ENCODE measurements at regions not wholly inside any gene's neighbourhood (a gene's known extent, or its start where the extent isn't known, plus 50 kb on each side); places are given as distances from the start of the nearest gene placed in this dataset.
"Not testable (repeated sequence)": the region's sequence is repeated elsewhere in the genome, so short reads cannot be mapped to it uniquely, and the experiment has no call there.

DNA sequence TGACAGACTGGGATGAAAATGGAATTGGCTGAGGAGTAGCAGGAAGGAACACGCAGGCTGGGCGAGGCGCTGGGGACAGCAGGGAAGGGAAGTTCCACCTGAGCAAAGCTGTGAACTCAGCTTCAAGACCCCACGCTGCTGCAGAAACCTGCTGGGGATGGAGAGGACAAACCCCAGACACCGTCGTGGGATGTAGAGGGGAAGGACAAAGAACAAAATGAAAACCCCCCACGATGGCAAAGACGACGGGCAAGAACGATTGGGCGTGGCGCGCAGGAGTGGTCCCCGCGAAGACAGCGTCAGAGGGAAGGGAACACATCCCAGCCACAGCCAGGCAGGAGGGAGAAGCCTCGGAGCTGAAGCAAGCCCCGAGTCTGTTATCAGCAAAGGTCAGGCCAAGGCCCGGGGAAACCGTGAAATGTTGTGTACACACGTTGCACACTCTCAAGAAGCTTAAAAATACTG lies 222.9 kb downstream of the NDUFA10 start:
- Histone ChIP-seq H3K9me3 (no peaks in the 10 kb centered on the region), H3K4me3 (no peak overlapping the region), H3K27me3 (replicated peaks; ENCODE audit: insufficient read depth) (no peaks in the 10 kb centered on the region), H3K27ac (no peak overlapping the region), H3K36me3 (no peaks in the 10 kb centered on the region), H3K4me1 (replicated peaks) (no peaks in the 10 kb centered on the region)
- TF ChIP-seq POLR2A (IDR thresholded peaks at IDR 0.05) (no peak), POLR2AphosphoS5 (IDR thresholded peaks at IDR 0.05) (no peak)
- TF ChIP-seq, protein P1, sequence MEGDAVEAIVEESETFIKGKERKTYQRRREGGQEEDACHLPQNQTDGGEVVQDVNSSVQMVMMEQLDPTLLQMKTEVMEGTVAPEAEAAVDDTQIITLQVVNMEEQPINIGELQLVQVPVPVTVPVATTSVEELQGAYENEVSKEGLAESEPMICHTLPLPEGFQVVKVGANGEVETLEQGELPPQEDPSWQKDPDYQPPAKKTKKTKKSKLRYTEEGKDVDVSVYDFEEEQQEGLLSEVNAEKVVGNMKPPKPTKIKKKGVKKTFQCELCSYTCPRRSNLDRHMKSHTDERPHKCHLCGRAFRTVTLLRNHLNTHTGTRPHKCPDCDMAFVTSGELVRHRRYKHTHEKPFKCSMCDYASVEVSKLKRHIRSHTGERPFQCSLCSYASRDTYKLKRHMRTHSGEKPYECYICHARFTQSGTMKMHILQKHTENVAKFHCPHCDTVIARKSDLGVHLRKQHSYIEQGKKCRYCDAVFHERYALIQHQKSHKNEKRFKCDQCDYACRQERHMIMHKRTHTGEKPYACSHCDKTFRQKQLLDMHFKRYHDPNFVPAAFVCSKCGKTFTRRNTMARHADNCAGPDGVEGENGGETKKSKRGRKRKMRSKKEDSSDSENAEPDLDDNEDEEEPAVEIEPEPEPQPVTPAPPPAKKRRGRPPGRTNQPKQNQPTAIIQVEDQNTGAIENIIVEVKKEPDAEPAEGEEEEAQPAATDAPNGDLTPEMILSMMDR (IDR thresholded peaks at IDR 0.05), result no peak
- 52% methylated on average over 21 of the region's 21 CpGs for WGBS
- intact Hi-C loops (cut with DNase I), result no loop called here
- no peak for DNase-seq (ENCODE audit: low spot score)

DNA sequence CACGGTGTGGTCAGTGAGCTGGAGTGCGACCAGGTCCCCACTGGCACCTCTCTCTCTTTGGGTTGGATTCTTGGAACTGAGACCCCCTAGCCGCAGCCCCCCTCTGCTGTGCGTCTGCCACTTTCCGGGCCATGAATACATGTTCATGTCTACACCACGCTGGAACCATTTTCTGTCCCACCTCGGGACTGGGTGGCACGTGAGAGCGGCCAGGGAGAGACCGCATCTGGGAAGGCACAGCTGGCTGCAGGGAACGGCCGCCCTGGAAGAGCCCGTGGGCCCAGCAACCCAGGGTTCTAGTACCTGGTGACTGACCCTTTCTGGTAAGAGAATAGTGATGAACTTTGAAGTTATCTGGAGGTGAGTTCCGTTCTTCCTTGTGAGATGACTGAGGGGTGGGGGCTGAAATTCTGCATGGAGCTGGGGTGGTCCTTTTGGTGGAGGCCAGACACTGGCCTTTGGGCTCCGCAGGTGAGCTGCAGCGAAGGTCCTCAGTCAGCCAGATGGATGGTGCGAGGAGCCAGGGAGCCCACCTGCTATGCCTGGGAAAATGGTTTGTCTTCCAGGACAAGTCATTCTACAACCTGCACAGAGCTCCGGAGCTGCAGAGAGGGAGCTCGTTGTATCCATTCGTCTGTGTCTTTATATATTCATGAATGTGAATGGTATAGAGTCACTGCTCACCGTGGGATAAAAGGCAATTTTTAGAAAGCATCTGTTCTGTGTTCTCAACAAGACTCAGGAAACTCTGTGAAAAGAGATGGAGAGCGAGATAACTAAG lies 223.5 kb downstream of the NDUFA10 start:
- H3K27ac ChIP-seq, result no peak overlapping the region
- H3K27me3 ChIP-seq (replicated peaks; ENCODE audit: insufficient read depth), result no peaks in the 10 kb centered on the region
- TF ChIP-seq POLR2AphosphoS5 (IDR thresholded peaks at IDR 0.05) (no peak), POLR2A (IDR thresholded peaks at IDR 0.05) (no peak)
- TF ChIP-seq, protein P1 (IDR thresholded peaks at IDR 0.05), result no peak
- H3K36me3 ChIP-seq, result no peaks in the 10 kb centered on the region
- no peaks in the 10 kb centered on the region for H3K4me1 ChIP-seq (replicated peaks)
- intact Hi-C loops (cut with DNase I), result no loop called here
- H3K9me3 ChIP-seq, result no peaks in the 10 kb centered on the region
- WGBS, result 77% methylated on average over 22 of the region's 22 CpGs
- no peak overlapping the region for H3K4me3 ChIP-seq
- DNase-seq (ENCODE audit: low spot score), result no peak

DNA sequence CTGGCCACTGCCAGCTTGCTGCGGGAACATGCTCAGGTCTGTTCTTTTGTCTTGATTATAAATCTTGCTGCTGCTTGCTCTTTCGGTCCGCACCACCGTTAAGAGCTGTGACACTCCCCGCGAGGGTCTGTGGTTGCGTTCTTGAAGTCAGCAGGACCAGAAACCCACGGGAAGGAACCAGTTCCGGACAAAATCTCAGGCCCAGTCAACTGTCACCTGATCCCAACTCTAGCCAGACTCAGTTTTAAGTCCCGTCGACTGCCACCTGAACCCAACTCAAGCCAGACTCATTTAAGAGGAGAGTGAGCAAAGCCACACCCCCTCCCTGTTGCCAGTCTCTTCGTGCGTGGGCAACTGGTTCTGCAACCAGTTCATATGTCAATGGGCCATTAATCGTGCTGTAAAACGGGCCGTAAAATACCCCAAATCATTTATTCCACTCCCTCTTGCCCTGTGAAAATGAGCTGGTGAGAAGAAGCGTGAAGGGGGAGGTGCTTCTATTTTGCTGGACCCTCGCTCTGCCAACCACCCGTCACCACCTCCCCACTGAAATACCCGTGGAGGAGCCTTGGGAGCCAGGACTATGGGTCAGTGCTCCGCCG lies 224.3 kb downstream of the NDUFA10 start:
- Histone ChIP-seq H3K27me3 (replicated peaks; ENCODE audit: insufficient read depth) (no peaks in the 10 kb centered on the region), H3K9me3 (no peaks in the 10 kb centered on the region), H3K4me1 (replicated peaks) (no peaks in the 10 kb centered on the region), H3K4me3 (no peak overlapping the region), H3K36me3 (no peaks in the 10 kb centered on the region), H3K27ac (no peak overlapping the region)
- intact Hi-C loops (cut with DNase I), result no loop called here
- TF ChIP-seq POLR2A (IDR thresholded peaks at IDR 0.05), result no peak
- DNase-seq (ENCODE audit: low spot score), result no peak
- WGBS, result 76% methylated on average over 22 of the region's 22 CpGs

DNA sequence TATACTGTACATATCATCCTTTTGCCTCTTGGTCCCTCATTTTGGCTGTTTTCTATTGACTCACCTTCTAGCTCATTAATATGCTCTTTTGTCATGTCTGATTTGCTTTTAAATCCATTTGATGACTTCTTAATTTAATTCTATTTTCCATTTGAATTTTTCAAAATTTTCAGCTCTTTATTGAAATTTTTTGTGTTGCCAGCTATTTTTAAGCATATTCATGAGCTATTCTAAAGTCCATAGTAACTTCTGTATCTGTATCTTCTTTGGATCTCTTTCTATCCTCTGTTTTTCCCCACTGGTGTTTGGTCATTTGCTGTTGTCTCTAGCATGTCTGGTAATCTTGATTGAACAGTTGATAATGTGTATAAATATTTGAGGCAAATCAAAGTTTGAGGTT lies 227.8 kb downstream of the NDUFA10 start:
- Histone ChIP-seq H3K4me1 (replicated peaks) (no peaks in the 10 kb centered on the region), H3K36me3 (no peaks in the 10 kb centered on the region), H3K27ac (no peak overlapping the region), H3K4me3 (no peak overlapping the region), H3K9me3 (no peaks in the 10 kb centered on the region), H3K27me3 (replicated peaks; ENCODE audit: insufficient read depth) (no peaks in the 10 kb centered on the region)
- DNase-seq (ENCODE audit: low spot score), result no peak
- TF ChIP-seq POLR2AphosphoS5 (IDR thresholded peaks at IDR 0.05) (no peak), POLR2A (IDR thresholded peaks at IDR 0.05) (no peak)
- TF ChIP-seq, protein P1 (IDR thresholded peaks at IDR 0.05), result no peak
- intact Hi-C loops (cut with DNase I), result no loop called here

DNA sequence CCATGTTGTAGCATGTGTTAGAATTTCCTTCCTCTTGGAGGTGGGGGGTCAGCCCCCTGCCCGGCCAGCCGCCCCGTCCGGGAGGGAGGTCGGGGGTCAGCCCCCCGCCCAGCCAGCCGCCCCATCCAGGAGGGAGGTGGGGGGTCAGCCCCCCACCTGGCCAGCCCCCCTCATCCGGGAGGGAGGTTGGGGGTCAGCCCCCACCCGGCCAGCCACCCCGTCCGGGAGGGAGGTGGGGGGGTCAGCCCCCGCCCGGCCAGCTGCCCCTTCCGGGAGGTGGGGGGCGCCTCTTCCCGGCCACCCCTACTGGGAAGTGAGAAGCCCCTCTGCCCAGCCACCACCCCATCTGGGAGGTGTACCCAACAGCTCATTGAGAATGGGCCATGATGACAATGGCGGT lies 229.4 kb downstream of the NDUFA10 start:
- DNase-seq (ENCODE audit: low spot score); H3K4me1 ChIP-seq (replicated peaks); intact Hi-C loops (cut with DNase I); H3K27me3 ChIP-seq (replicated peaks; ENCODE audit: insufficient read depth); H3K4me3 ChIP-seq; H3K36me3 ChIP-seq; H3K9me3 ChIP-seq; H3K27ac ChIP-seq: not testable (repeated sequence)
- WGBS, result 95% methylated on average over 17 of the region's 17 CpGs

DNA sequence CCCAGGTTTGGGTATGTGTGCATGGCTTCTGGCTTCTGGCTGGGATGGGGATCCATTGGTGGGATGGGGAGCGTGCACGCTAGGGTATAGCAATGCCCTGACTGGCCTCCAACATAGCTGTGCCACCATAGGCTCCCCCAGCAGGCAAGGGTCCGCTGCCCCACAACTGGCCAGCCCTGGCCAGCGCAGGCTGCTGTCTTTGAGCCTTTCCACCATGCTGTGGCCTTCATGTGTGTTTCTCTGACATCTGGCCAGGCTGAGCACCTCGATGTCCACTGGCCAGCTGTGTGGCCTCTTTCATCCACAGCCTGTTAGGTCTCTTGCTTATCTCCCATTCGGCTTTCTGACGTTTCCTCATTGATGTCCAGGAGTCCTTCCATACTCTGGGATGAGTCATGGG lies 231.3 kb downstream of the NDUFA10 start:
- H3K36me3 ChIP-seq, result no peaks in the 10 kb centered on the region
- TF ChIP-seq POLR2AphosphoS5 (IDR thresholded peaks at IDR 0.05) (no peak), POLR2A (IDR thresholded peaks at IDR 0.05) (no peak)
- TF ChIP-seq, protein P1 (IDR thresholded peaks at IDR 0.05), result no peak
- intact Hi-C loops (cut with DNase I), result no loop called here
- DNase-seq (ENCODE audit: low spot score), result no peak
- H3K4me1 ChIP-seq (replicated peaks), result no peaks in the 10 kb centered on the region
- H3K27ac ChIP-seq, result no peak overlapping the region
- H3K4me3 ChIP-seq, result no peak overlapping the region
- H3K27me3 ChIP-seq (replicated peaks; ENCODE audit: insufficient read depth), result no peaks in the 10 kb centered on the region
- WGBS, result 83% methylated on average over 7 of the region's 7 CpGs
- no peaks in the 10 kb centered on the region for H3K9me3 ChIP-seq
